A204.1 (cell line): ENCODE measurements at regions not wholly inside any gene's neighbourhood (a gene's known extent, or its start where the extent isn't known, plus 50 kb on each side); places are given as distances from the start of the nearest gene placed in this dataset.

Experiments used
- FAIRE-seq: peaks from 2 replicates; lab custom pipeline; 2012; peaks lifted over from hg19 to GRCh38; lab: Jason Lieb, UNC

- FAIRE-seq = no peak
Measured at GRCh38 chr14:54312166-54312801, 84.5 kb upstream of the CDKN3 start.

GRCh38 chr14:54314365-54315104, 82.3 kb upstream of the CDKN3 start:
- no peak for FAIRE-seq

- no peak for FAIRE-seq
Measured at GRCh38 chr14:54316652-54317051, 80.2 kb upstream of the CDKN3 start.

DNA sequence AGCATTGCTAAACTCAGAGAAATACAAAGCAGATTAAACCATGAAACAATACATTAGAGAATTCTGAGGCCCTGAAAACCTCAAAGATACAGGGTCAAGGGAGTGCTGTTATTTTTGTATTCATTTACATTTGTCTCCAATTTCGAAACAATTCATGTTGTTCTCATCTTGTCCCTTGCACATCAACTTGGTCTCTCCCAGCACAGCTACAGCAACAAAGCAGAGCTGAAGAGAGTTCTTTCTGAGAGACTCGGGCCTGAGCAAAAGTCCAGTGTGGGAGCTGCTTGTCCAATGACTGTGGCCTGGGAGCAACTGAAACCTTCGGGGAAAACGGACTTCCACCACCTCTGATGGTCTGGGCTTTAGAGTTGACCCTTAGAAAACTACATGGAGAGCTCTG, 79.4 kb upstream of the CDKN3 start:
- FAIRE-seq = no peak

DNA sequence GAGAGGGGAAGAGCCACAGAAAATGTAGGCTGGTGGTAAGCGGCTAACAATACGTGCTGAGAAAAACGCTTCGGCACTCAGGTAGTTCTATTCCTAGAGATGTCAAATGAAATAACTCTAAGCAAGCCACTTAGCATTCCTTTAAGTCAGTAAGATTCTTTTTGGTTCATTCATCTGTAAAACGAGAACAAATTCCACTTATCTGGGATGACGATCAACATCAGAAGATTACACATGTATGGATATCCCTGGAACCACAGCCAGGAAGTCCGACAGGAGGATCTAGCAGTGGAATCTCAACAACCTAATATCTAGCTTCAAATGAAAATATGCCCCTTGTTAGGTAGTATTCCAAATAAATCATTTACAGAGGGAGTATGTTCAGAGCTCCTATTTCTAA, 74.6 kb upstream of the CDKN3 start:
- FAIRE-seq = no peak

DNA sequence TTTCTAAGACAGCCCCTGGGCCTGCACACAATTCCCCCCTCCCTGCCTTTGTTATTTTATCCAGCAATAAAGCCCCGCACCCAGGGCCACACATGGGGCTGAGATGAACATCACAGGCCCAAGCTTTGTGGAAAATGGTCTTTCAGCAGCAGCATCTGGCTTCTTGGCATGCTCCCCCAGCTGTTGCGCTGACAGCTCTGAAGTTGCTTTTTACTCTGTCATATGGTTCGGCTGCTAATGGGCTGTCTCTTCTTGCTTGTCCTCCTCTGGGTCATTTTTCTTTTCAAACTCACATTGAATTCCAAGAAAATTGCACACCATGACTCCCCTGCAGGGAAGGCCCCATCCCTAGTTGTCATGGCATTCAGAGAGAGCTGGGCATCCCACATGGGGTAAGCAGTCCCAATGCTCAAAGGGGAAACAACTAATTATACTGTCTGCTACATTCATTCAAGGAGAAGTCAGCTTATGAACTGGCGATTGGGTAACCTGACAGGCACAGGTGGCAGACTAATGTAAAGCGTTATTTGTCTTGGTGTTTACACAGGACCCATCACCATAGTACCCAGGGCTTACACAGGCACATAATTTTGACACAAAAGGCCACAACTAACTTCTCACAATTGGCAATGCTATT, 74.0 kb upstream of the CDKN3 start:
- FAIRE-seq = no peak

DNA sequence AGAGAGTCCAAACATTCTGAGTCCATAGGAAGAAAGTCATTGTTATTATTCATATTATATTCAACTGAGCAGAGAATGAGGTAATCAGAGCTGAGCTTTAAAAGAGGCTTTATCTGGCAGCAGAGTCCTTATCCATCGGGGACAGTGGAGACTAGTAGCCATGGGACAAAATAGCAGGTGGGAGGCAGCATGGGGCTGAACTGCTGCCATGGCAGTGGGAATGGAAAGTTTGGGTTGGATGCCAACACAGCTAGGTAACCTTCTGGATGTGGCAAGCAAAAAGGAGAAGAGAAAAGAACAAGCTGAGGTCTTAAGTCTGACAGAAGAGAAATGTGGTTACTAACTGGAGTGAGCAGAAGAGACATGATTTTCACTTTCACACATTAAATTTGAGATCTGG, 71.0 kb upstream of the CDKN3 start:
- FAIRE-seq = no peak

- no peak for FAIRE-seq
Measured at GRCh38 chr14:54329082-54329695, 67.6 kb upstream of the CDKN3 start.

DNA sequence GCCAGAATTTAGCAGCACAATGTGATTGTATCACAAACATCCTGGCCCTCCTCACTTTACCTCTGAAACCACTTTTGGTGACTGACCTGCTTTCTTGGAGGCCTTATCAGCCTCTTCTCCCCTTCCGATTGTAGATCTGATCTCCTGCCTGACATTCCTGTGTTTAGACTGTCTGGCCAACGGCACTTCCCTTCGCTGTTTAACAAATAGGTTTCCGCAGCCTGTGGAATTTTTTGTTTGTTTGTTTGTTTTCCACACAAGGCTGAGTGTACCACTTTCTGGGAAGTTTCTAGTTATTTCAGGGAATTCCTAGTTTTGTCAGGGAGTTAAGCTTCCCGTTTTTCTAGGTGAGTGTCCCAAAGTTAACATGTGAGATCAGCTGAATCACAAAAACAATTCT, 65.9 kb upstream of the CDKN3 start:
- FAIRE-seq = no peak

DNA sequence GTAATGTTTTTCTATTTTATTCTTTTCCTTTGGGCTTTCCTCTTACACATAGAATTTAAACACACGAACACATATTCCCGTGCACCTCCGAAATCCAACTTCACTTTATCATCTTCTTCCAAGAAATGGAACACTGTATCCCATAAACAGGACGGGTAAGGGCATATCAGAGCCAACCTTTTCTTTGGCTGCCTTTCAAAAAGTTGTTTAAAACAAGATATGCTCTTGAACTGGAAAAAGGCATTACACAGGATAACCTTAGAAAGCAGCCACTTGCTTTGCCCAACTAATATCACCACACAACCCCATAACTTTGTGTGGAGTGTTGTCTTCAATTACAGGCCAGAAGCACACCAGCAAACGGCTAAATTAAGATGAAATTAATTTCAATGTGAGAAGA, 65.3 kb upstream of the CDKN3 start:
- no peak for FAIRE-seq

DNA sequence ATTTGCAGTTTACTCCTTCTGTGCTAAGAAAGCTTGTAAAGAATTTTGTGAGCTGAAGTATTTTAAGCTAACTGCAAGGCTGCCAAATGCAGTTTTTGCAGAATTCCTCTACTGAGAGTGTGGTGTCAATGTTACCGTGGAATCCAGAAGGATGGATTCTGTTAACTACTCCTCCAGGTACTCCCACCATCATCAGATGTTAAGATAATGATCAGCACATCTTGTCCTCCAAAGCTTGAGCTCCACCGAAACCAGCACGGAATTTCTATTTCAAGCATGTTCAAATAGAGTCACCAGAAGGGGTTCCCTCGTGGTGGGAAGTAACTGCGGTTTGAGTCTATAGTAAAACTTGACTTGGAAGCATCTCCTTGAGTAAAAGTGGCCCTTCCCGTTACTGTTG, 64.3 kb upstream of the CDKN3 start:
- no peak for FAIRE-seq

DNA sequence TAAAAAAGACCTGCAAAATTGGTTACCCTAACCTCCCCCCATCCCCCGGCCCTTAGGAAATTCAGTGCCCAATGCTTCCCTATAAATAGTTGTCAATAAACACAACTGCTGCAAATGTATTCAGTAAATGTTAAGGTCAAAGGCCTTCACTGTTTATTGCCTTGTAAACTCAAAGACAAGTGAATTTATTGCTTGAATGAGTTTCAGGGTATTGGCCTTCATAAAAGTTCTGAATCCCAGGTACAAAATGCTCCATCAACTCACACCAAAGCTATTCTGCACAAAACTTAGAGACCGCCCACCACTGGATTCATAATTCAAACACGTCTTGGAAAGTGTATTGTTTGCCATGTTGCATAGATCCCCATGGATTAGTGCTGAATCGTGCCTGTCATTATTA, 63.3 kb upstream of the CDKN3 start:
- no peak for FAIRE-seq

DNA sequence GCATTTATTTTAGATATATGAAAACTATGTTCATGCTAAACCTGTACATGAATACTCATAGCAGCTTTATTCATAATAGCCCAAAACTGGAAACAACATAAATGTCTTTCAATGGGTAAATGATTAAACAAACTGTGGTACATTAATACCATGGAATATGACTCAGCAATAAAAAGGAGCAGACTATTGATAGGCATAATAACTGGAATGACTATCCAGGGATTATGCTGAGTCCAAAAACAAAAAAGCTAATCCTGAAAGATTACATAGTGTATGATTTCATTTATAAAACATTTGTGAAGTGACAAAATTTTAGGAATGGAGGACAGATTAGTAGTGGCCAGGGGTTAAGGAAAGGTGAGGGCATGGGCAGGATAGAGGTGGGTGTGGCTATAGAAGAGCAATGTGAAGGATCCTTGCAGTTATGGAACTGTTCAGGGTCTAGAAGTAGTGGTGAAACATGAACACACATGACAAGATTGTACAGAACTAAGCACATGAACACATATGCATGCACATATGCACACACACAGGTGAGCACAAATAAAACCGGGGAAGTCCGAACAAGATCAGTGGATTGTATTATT, 61.1 kb upstream of the CDKN3 start:
- no peak for FAIRE-seq

GRCh38 chr14:54337314-54337713, 59.5 kb upstream of the CDKN3 start:
- FAIRE-seq = no peak

GRCh38 chr14:54338696-54339317, 58.0 kb upstream of the CDKN3 start:
- no peak for FAIRE-seq

DNA sequence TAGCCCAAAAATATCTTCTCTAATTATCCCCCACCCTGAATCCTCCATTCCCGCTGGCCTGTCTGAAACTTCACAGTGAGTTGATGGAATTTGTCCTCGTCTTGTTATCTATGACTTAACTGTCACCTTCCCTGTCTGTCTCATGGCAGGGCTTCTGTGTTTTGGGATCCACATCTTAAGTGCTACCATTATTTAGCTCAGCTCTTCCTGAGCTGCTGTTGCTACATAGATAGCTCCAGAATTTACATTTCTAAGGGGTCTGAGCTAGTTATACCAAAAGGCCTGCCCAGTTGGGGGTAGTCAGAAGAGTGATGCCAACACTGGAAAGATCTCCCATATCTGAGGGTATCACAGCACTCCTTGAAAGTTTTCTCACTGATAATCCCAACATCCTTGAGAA, 57.0 kb upstream of the CDKN3 start:
- FAIRE-seq = no peak

DNA sequence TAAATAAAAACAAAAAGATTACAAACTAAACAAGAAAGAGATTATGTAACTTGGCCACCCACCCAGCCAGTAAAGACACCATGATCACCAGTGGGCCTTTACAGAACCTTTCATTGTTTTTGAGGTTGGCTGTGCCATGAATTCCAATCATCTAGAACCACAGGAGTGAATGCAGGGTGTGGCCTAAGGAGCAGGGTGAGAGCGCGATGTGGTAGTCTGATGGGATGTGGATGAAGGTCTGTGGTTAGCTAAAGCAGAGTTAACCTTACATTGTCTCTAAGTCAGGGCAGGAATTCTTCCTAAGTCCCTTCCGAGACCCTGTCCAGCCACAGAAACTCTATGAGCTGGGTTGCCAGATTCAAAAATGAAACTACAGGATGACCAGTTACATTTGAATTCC, 54.0 kb upstream of the CDKN3 start:
- FAIRE-seq = no peak

- no peak for FAIRE-seq
Measured at GRCh38 chr14:54343272-54344121, 53.3 kb upstream of the CDKN3 start.

GRCh38 chr14:54344445-54344844, 52.4 kb upstream of the CDKN3 start:
- no peak for FAIRE-seq

DNA sequence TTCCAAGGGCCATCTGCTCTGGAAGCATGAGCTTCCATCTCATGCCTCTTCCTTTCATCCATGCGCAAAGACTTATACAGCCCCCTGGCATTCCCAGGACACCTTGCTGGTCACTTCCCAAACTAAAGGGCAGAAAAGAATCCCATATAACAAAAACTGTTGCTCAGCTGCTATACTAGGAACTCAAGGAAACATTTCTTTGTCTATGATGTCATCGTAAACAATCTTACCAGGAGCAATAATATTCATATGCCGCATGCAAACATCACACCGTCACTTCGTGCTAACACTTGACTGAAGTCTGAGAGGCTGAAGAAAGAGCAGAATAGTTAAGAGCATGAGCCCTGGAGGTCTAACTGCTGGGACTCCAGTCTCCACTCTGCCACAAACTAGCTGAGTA, 50.5 kb upstream of the CDKN3 start:
- no peak for FAIRE-seq
